NK-92 treated with Interleukin-12 subunit alpha and Interleukin-12 subunit beta, amount 100 ng/mL, for 24 hours (cell line): ENCODE measurements at regions not wholly inside any gene's neighbourhood (a gene's known extent, or its start where the extent isn't known, plus 50 kb on each side); places are given as distances from the start of the nearest gene placed in this dataset.

Experiments
- DNase-seq: peaks from one replicate; lab custom pipeline; 2025; lab: John Stamatoyannopoulos, UW

DNA sequence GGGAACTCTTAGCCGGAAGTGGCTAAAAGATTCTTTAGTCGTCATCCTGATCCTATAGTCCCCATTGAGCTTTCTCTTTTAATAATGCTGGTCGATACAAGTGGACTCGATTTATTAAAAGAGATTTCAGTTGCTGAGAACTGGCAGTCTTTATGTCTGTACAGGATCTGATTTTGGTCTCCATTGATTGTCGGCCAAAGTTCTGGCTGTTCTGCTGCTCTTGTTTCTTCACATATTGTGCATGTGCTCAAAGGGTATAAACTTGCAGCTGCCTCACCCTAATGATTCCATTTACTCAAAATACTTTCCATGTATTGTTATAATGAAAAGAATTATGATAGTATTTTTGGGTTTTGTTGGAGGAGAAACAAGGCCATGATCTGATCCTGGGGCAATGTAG is 100.7 kb upstream of the CTTNBP2 start:
- DNase-seq: no peak

DNA sequence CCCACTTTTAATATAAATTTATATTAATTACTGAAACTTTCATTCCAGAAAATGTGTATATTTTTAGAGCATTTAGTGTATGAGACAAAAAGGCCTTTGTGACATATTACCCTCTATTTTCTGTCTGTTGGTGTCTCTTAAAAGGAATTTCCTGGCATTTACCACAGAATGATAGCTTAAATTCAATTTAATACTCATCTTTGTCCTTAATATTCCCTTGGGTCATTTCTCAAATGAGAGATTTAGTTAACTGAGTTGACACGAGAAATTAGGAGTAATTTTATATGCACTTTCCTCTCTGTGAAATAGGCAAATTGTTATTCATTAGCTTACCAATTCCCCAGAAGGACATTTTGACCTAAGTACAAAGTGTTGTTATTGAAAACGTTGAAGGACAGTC is 101.7 kb upstream of the CTTNBP2 start:
- DNase-seq: no peak

DNA sequence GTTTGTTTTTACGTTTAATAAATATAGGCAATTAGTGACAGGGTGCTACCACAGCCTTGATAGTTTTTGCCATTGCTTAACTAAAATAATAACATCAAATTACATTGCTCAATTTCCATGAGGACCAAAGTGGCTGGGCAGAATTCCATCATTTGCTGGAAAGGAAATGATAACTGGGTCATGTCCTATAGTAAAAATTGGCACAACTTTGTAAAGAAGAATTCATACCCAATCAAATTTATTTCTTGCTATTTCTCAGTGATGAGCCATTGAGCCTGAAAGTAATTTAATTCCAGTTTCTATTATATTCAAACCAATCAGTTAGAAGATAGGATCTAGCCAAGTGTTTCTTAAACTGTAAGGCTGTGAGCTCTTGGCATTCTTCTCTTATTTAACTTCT is 102.2 kb upstream of the CTTNBP2 start:
- DNase-seq: no peak

GRCh38 chr7:117979954-117980497 is 106.8 kb upstream of the CTTNBP2 start:
- DNase-seq: no peak

DNA sequence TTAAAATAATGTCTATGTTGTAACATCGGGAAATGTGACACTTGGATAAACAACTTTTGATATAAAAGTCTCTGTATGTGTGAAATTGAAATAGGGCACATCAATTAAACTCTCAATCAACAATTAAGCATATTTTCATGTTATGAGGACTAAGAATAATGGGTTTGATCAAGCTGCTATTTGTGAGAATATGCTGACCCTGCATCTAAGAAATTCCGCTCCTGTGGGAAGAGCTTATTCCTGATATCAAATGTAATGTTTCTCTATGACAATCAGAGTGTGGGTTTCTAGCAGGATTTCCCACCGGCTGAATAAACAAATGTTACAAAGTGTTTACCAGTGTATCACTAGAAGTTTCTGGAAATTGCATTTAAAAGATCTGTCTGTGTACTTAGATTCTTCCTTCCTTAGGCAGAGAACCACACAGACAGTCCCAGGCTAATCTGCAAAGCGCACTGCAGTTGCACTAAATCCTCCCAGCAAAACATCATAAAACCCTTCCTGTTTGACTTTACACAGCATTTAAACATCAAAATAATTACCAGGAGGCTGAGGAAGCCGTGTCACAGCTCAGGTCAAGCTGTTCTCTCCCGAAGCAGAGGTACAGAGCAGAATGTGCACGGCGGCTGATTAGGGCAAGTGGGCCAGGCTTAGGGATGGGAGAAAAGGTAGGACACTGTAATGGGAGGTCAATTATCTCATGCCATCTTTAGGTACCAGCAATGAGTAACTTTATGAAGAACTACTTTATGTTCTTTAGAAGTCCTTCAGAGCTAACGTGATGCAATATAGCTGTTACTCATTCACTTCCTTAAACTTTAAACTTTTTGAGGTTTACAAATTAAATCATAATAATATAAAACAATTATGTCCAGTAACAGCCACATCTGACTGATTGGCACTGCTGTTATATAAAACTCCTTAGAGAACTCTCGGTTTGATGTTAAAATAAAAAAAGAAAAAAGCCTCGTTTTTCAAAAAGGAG is 109.1 kb upstream of the CTTNBP2 start:
- no peak for DNase-seq

DNA sequence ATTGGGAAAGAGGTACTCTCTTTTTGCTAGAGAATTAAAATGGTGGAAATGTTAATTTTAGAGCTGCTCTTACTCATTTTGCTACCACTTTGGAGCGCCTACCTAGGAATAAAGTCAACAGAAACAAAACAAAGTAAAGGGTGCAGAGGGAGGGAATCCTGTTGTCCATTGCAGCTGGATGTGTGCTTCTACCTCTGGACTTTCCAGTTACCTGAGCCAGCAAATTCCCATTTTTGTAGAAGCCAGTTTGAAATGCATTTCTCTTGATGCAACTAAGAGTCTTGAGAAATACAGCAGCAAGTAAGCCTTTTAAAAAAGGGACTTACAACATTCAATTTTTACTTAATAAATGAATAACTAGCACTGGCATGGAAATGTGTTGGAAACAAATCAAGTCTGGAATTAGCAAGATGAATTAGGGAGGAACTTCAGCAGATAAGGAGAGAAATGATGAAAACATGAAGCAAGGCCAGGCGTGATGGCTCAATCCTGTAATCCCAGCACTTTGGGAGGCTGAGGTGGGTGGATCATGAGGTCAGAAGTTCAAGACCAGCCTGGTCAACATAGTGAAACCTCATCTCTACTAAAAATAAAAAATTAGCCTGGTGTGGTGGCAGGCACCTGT is 113.5 kb upstream of the CTTNBP2 start:
- DNase-seq: no peak

DNA sequence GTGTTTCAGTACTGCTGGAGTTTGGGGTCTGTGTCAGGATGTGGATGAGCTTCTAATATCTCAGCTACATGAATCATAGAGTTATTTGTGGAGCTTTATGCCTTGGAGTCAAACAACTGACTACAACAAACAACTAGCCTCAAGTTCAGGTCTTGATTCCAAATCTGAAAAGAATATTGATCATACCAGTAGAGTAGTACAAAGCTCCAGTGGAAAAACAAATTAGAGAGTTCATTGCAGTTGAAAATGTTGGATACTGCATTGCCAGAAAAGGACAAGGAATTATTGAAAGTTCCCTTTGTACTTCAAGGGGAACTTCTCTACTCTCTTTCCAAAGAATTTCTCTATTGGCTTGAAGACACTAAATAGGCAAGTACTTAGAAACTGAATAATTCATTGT is 117.6 kb upstream of the CTTNBP2 start:
- no peak for DNase-seq

- DNase-seq: no peak
Measured at GRCh38 chr7:117992635-117993376, 119.6 kb upstream of the CTTNBP2 start.

DNA sequence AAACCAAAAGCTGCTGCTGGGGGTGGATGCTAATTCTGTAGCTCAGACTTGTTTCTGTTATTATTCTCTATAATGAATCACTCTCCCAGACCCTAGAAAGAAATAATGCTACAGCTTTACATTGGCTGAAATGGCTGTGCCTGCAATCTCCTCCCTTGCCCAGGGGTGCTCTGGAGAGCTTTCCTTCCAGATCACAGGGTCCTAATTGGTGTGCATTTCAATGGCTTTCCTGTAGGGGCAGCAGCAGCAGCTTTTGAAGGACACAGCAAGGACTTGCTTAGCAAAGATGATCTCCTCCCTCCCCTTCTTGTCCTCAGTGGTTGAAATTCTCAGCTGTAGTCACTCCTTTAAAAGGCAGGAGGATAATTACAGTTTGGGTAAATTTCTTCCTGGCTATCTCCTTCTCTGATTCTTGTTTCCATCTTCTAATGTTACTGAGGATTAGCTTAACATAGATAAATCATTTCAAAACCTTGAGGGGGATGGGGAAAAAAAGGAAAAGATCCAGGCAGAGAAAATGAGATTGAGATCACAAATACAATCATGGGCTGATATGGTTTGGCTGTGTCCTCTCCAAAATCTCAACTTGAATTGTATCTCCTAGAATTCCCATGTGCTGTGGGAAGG is 120.2 kb upstream of the CTTNBP2 start:
- no peak for DNase-seq

GRCh38 chr7:117995850-117996650 is 122.8 kb upstream of the CTTNBP2 start:
- DNase-seq: no peak

GRCh38 chr7:117997862-117998825 is 124.9 kb upstream of the CTTNBP2 start:
- DNase-seq: no peak

DNA sequence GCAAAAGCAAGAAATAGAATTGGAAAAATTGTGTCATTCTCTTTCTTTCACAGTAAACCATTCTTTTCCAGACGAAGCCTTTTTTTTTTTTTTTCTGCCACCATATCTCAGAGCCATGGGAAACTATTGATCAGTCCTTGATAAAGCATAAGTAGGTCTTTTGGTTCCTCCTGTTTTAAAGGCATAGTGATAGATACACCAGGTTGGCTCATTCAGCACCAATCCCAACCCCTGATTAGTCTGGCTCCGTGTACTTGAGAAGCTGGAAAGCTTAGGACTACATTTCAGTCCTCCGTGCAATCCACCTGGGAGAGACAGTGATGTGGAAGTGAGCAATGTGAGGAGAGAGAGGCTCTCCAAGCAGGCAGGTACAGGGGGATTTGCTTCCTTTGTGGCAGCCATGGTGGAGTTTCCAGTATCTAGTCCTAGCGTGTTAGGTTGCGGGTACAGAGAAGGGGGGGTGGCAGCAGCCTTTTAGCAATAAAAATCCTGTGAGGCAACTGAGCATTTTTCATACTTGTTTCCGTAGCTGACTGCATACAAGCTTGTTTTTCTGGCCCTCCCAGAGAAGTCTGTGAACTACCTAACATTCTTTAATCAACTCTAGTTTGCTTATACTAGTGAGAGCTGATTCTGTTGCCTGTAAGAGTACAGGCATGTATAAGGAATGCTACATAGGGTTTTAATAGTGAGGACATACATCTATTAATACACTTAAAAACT is 127.4 kb upstream of the CTTNBP2 start:
- DNase-seq: no peak

GRCh38 chr7:118003476-118003875 is 130.2 kb upstream of the CTTNBP2 start:
- DNase-seq: no peak

DNA sequence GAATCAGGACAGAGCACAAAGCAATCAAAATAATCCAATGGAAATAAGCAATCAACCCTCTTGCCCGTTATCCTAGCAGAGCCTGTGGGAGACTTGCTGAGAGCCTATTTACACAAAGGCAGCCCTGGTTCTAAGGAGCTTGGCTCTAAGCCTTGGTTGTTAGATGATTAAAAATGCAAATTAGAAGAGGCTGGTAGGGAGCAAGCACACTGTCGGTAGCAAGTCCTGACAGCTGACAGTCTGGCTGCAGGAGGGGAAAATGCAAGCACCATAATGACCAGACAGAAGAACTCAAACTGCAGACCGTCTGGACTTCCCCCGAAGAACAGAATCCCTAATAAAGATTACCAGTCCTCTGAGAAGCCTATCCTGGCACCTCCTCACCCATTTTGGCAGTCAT is 131.8 kb upstream of the CTTNBP2 start:
- no peak for DNase-seq

DNA sequence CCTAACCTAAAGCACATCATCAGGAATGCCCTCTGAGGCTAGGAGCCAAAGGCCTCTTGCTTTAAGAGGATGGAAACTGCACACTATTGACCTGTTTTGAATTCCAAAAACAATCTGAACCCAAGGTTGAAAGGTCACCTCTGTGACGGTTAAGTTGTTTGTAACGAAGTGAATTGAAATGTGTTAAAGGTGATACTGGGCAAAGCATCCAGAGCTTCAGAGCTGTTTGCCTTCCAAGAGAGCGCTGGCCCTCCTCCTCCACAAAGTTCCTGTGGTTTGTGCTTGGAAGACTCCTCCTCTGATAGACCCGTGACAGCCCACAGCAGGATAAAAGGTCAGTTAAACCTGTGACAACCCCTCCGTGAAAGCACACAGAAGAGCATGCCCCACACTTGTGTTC is 133.7 kb upstream of the CTTNBP2 start:
- no peak for DNase-seq

DNA sequence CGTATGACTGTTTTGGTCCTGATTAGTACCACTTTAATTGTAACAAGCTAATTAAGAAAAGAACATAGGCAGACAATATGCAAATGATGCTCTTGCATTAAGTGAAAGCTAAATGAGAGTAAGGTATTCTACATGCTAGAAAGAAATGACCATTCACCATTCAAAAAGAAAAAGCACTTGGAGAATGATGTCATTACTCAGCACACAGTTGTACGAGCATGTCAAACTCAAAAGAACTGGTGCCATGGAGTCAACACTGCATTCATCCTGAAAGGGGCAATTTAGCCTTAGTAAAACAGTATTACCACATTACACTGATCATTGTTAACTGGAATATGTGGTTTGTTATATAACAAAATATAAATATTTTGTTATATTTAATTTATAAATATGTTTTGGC is 136.2 kb upstream of the CTTNBP2 start:
- no peak for DNase-seq

DNA sequence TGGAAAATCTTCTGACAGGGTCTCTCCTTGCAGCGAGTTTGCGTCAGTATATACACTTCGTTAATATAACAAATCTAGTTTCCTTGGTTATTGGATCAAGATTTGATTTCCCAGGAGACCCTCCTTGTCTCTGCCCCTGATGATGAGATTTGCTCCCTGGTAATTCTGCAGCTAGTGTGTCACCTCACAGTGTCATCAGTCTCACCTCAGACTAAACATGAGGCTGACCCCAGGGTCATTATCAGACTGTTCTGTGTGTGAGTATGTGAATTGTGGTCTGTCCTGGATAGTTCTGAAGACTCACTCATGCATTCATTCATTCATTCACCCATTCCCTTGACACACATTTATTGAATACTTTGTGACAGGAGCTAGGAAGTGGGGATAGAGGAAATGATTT is 138.4 kb upstream of the CTTNBP2 start:
- no peak for DNase-seq

GRCh38 chr7:118013252-118014010 is 140.2 kb upstream of the CTTNBP2 start:
- DNase-seq: no peak

DNA sequence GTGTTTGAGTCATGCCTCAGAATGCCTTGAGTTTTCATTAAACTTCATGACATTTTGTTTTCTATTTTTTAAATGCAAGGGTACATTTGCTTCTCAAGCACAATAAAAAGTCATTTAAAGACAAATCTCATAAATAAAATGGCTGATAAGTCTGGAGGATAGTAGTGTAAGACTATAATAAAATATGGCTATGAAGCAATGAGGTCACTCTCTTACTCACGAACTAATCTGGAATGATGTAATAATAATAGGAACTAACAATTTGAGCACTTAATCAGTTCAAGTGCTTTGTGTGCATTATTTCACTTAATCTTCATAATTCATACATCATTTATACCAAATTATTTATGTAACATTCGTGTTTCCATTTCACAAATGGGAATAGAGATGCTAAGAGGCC is 149.3 kb upstream of the CTTNBP2 start:
- DNase-seq: no peak
